K562 (cell line): ENCODE measurements at regions not wholly inside any gene's neighbourhood (a gene's known extent, or its start where the extent isn't known, plus 50 kb on each side); places are given as distances from the start of the nearest gene placed in this dataset.
A peak's percentile ranks its signal among the peaks of the same experiment; 100 is the strongest.

Experiments used
- ATAC-seq: fragments of 200-7000 bp; cut with Tn5 transposase; 3 replicates; pipeline ENCODE4 v1.9.1; 2020; ENCODE audit warnings: moderate library complexity
- BruUV-seq: library from RNA; stranded (reverse); fragments of 400-500 nt; replicated peaks from 2 replicates; lab custom pipeline; 2021; lab: Mats Ljungman, UMichigan
- CTCF ChIA-PET: fragments of 300-600 bp; formaldehyde crosslinking; extraction: SDS; loops from one replicate; lab custom pipeline; 2021; ENCODE audit warnings: low intra/inter-chr PET ratio; lab: Yijun Ruan, JAX
- POLR2A ChIA-PET: fragments of 300-600, 350-650 bp; sonication (Branson Sonifier 250); formaldehyde crosslinking; extraction: SDS; loops from one replicate; lab custom pipeline; 2021; ENCODE audit warnings: antibody characterized with exemption, inconsistent platforms; lab: Yijun Ruan, JAX
- DNase-seq, 4 experiments: peaks; one replicate each; pipeline versions ENCODE4 v3.0.0 to v3.0.0-alpha.2; 2011 to 2018; ENCODE audit warnings: low spot score in 3 of 4, mixed read lengths in 3 of 4; ENCODE audit errors: extremely low read depth in 1 of 4
- FAIRE-seq: peaks from 2 replicates; lab custom pipeline; 2011; peaks lifted over from hg19 to GRCh38; lab: Jason Lieb, UNC
- H2AFZ ChIP-seq: 2 replicates; pipeline ENCODE4 v1.6.0; 2011; ENCODE audit warnings: low read depth, low read length, control low read depth, inconsistent platforms
- H3K27ac ChIP-seq: fragments of 200-600 bp; 3 replicates; pipeline ENCODE4 v1.8.0; 2011; ENCODE audit warnings: low read depth, mild to moderate bottlenecking, control low read depth, inconsistent platforms, low read length, moderate library complexity, mixed read lengths; ENCODE audit errors: extremely low read depth
- H3K27me3 ChIP-seq, 2 experiments: fragments of 300-600 bp in 1 of 2; 2 replicates in 1 of 2; 3 replicates in 1 of 2; pipeline versions ENCODE4 v1.6.0 to v1.8.0; 2011; ENCODE audit warnings: inconsistent platforms in 2 of 2, low read length in 2 of 2, mild to moderate bottlenecking in 1 of 2, mixed read lengths in 1 of 2, moderate library complexity in 1 of 2; ENCODE audit not compliant: control insufficient read depth in 2 of 2, insufficient read depth in 2 of 2
- H3K36me3 ChIP-seq: fragments of 300-600 bp; 3 replicates; pipeline ENCODE4 v1.8.0; 2011; ENCODE audit warnings: mild to moderate bottlenecking, low read length, inconsistent platforms; ENCODE audit not compliant: control insufficient read depth, insufficient read depth
- H3K4me1 ChIP-seq, 2 experiments: fragments of 200-600 bp in 1 of 2; replicated peaks in 1 of 2; 2 replicates in 1 of 2; 3 replicates in 1 of 2; pipeline versions ENCODE4 v1.5.1 to v1.8.0; 2011; ENCODE audit warnings: inconsistent platforms in 2 of 2, low read length in 2 of 2, mild to moderate bottlenecking in 1 of 2, mixed read lengths in 1 of 2, moderate library complexity in 1 of 2; ENCODE audit not compliant: control insufficient read depth in 2 of 2, insufficient read depth in 2 of 2
- H3K4me2 ChIP-seq: 2 replicates; pipeline ENCODE4 v1.6.1; 2011; ENCODE audit warnings: low read length, control low read depth, inconsistent platforms, mixed read lengths; ENCODE audit not compliant: insufficient read depth
- H3K4me3 ChIP-seq: fragments of 200-600 bp; sonication (generic), shearing (Covaris generic); 2 replicates; pipeline ENCODE4 v1.5.1; 2016; ENCODE audit warnings: control low read depth, inconsistent platforms
- H3K79me2 ChIP-seq: fragments of 200-600 bp; 3 replicates; pipeline ENCODE4 v1.8.0; 2011; ENCODE audit warnings: low read length, inconsistent platforms; ENCODE audit not compliant: control insufficient read depth, insufficient read depth
- H3K9ac ChIP-seq, 2 experiments: 2 replicates each; pipeline versions ENCODE4 v1.6.0 to v1.6.1; 2011; ENCODE audit warnings: low read depth in 2 of 2, low read length in 2 of 2, control low read depth in 1 of 2, inconsistent platforms in 1 of 2, mild to moderate bottlenecking in 1 of 2, mixed read lengths in 1 of 2; ENCODE audit not compliant: insufficient read depth in 1 of 2
- H3K9me1 ChIP-seq: one replicate; pipeline ENCODE4 v1.6.0; 2011; ENCODE audit warnings: inconsistent platforms, mild to moderate bottlenecking, low read length, moderate library complexity; ENCODE audit not compliant: control insufficient read depth, insufficient read depth
- H3K9me3 ChIP-seq: replicated peaks from 2 replicates; pipeline ENCODE4 v1.5.1; 2011; ENCODE audit warnings: low read depth, low read length, inconsistent platforms; ENCODE audit not compliant: control insufficient read depth, insufficient read depth
- H4K20me1 ChIP-seq: replicated peaks from 2 replicates; pipeline ENCODE4 v1.6.1; 2011; ENCODE audit warnings: low read length, inconsistent platforms, mixed read lengths; ENCODE audit not compliant: control insufficient read depth, insufficient read depth
- BMI1 ChIP-seq: fragments of 150-350 bp; IDR thresholded peaks from 2 replicates; pipeline ENCODE4 v1.6.1; 2014; ENCODE audit warnings: low read length
- HMBOX1 ChIP-seq: sonication (generic); IDR thresholded peaks from 2 replicates; pipeline ENCODE4 v1.6.1; 2016
- PHF20 ChIP-seq: fragments of 450-650 bp; IDR thresholded peaks from 2 replicates; pipeline ENCODE4 v1.6.1; 2018; ENCODE audit not compliant: partially characterized antibody
- POU5F1 ChIP-seq: fragments of 150-350 bp; IDR thresholded peaks from 2 replicates; pipeline ENCODE4 v1.6.1; 2014; ENCODE audit warnings: borderline replicate concordance, low read length, low read depth, mild to moderate bottlenecking; ENCODE audit not compliant: partially characterized antibody
- PTRF ChIP-seq: fragments of 450-650 bp; IDR thresholded peaks from 2 replicates; pipeline ENCODE4 v1.6.1; 2016; ENCODE audit warnings: mild to moderate bottlenecking, missing genetic modification characterization, missing compliant biosample characterization
- ZKSCAN1 ChIP-seq: fragments of 150-350 bp; IDR thresholded peaks from 2 replicates; pipeline ENCODE4 v1.6.1; 2016; ENCODE audit warnings: low read depth, low read length
- ZNF41 ChIP-seq: fragments of 250-450 bp; sonication (Bioruptor Pico); conservative IDR thresholded peaks from 2 replicates; pipeline ENCODE4 v1.4.0; 2020; ENCODE audit warnings: mild to moderate bottlenecking
- WGBS: fragments of 100-300 bp; shearing (Covaris generic); methylation state at CpG from one replicate; pipeline ENCODE4 v1.1.6; 2016; ENCODE audit warnings: low coverage, mixed read lengths; ENCODE audit not compliant: insufficient coverage; ENCODE audit errors: missing lambda C conversion rate; 5-methylcytosine and 5-hydroxymethylcytosine counted together
- in situ Hi-C: fragments of 300-500 bp; cut with MboI; formaldehyde crosslinking; loops from 4 replicates; pipeline ENCODE4 v1.15.0; 2018; ENCODE audit warnings: inconsistent platforms, mixed read lengths
- intact Hi-C: fragments of 100-400 bp; cut with micrococcal nuclease; formaldehyde crosslinking; loops from 2 replicates; pipeline ENCODE4 v1.14.2; 2022

GRCh38 chr5:57862942-57863341, 380.3 kb upstream of the ACTBL2 start (continued):
- no peak for TF ChIP-seq PTRF (tag)

GRCh38 chr5:57862471-57862911, 379.9 kb upstream of the ACTBL2 start:
- no TSS peak for BruUV-seq
- Histone ChIP-seq H3K9me1 (no peaks in the 10 kb centered on the region), H3K4me2 (no peak overlapping the region), H3K4me3 (no peak overlapping the region), H3K9ac (no peak overlapping the region), H3K4me1 (no peaks in the 10 kb centered on the region; a peak in 1 of 5 replicates), H3K9me3 (no peaks in the 10 kb centered on the region), H4K20me1 (no peaks in the 10 kb centered on the region), H3K36me3 (no peaks in the 10 kb centered on the region), H3K27ac (no peak overlapping the region), H3K79me2 (no peaks in the 10 kb centered on the region), H3K27me3 (no peaks in the 10 kb centered on the region), H2AFZ (no peak overlapping the region)
- ChIA-PET POLR2A (interaction anchor here (1.4 kb wide), 1 partner anchor 14 kb away, joined by 3 read pairs; no protein-coding TSS in a partner anchor), CTCF (no interaction called here)
- in situ Hi-C loops = no loop called here
- TF ChIP-seq ZNF41 (CRISPR knock-in tag) (no peak), HMBOX1 (peak; percentile 38; the same call in 1 of the 2 replicates)
- WGBS = under 1% methylated on average over 5 of the region's 5 CpGs
- FAIRE-seq (peak; percentile 35), ATAC-seq (no peak), DNase-seq (no peak)
- intact Hi-C loops = no loop called here

GRCh38 chr5:57859626-57860025, 377.0 kb upstream of the ACTBL2 start:
- Histone ChIP-seq H3K4me2 (no peak overlapping the region), H3K27me3 (no peaks in the 10 kb centered on the region), H4K20me1 (no peaks in the 10 kb centered on the region), H3K36me3 (no peaks in the 10 kb centered on the region), H3K79me2 (no peaks in the 10 kb centered on the region), H3K27ac (no peak overlapping the region), H3K9me1 (no peaks in the 10 kb centered on the region), H3K9ac (no peak overlapping the region), H3K9me3 (no peaks in the 10 kb centered on the region), H3K4me3 (no peak overlapping the region), H2AFZ (no peak overlapping the region), H3K4me1 (no peaks in the 10 kb centered on the region; a peak in 1 of 5 replicates)
- no peak for TF ChIP-seq BMI1
- no peak for TF ChIP-seq PHF20
- no peak for TF ChIP-seq POU5F1
- TF ChIP-seq ZKSCAN1 = no peak
- ATAC-seq = no peak
- WGBS = 3% methylated on average over 3 of the region's 3 CpGs
- in situ Hi-C loops (no loop called here), intact Hi-C loops (no loop called here)
- ChIA-PET POLR2A (no interaction called here), CTCF (no interaction called here)
- no TSS peak for BruUV-seq
- no peak for FAIRE-seq
- DNase-seq = no peak
